GM19455 (cell line): ENCODE measurements at regions not wholly inside any gene's neighbourhood (a gene's known extent, or its start where the extent isn't known, plus 50 kb on each side); places are given as distances from the start of the nearest gene placed in this dataset.
"Not testable (repeated sequence)": the region's sequence is repeated elsewhere in the genome, so short reads cannot be mapped to it uniquely, and the experiment has no call there.

ENCODE experiments used
- ATAC-seq: cut with Tn5 transposase; IDR thresholded peaks from one replicate; pipeline ENCODE4 v1.9.1; 2021; ENCODE audit not compliant: unreplicated experiment

GRCh38 chr2:121148481-121148880, 136.5 kb downstream of the TFCP2L1 start:
- ATAC-seq: no peak

- no peak for ATAC-seq
Observed at GRCh38 chr2:121149384-121149783, 135.6 kb downstream of the TFCP2L1 start.

GRCh38 chr2:121150126-121150525, 134.9 kb downstream of the TFCP2L1 start:
- ATAC-seq: no peak

GRCh38 chr2:121150713-121151112, 134.3 kb downstream of the TFCP2L1 start:
- ATAC-seq: no peak

GRCh38 chr2:121151311-121152109, 133.5 kb downstream of the TFCP2L1 start:
- no peak for ATAC-seq

GRCh38 chr2:121152861-121153260, 132.1 kb downstream of the TFCP2L1 start:
- no peak for ATAC-seq

- no peak for ATAC-seq
Observed at GRCh38 chr2:121153516-121153915, 131.5 kb downstream of the TFCP2L1 start.

GRCh38 chr2:121155502-121156056, 129.4 kb downstream of the TFCP2L1 start:
- ATAC-seq: no peak

- not testable (repeated sequence) for ATAC-seq
Observed at GRCh38 chr2:121157481-121157880, 127.5 kb downstream of the TFCP2L1 start.

GRCh38 chr2:121159291-121160071, 125.5 kb downstream of the TFCP2L1 start:
- ATAC-seq: no peak

GRCh38 chr2:121160366-121160765, 124.6 kb downstream of the TFCP2L1 start:
- no peak for ATAC-seq

GRCh38 chr2:121161272-121161671, 123.7 kb downstream of the TFCP2L1 start:
- ATAC-seq: no peak

GRCh38 chr2:121162893-121163292, 122.1 kb downstream of the TFCP2L1 start:
- ATAC-seq: no peak

GRCh38 chr2:121164042-121164441, 121.0 kb downstream of the TFCP2L1 start:
- ATAC-seq: no peak

- no peak for ATAC-seq
Observed at GRCh38 chr2:121165038-121165542, 119.9 kb downstream of the TFCP2L1 start.
